Iris pigment epithelial cell (primary cell): ENCODE measurements at regions not wholly inside any gene's neighbourhood (a gene's known extent, or its start where the extent isn't known, plus 50 kb on each side); places are given as distances from the start of the nearest gene placed in this dataset.

Experiments
- DNase-seq: peaks from one replicate; pipeline ENCODE4 v3.0.0-alpha.2; 2011; ENCODE audit warnings: low read depth

DNA sequence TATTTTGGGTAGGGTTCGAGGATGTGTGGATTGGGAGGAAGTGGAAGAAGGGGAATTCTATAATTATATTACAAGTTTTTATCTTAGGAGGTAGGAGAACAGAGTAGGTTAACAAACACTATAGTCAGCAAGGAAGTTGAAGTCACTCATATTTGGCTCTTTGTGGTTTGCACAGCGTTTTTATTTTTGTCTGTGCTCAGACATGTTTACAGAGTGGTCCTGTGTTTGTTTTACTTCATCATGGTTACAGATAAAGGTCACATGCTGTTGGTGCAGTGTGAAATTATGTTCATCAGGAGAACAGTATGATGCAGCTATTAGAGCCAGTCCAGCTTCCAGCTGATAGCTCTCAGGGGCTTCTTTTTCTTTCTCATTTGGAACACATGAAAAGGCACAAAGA lies 299.9 kb upstream of the SFRP2 start:
- no peak for DNase-seq

DNA sequence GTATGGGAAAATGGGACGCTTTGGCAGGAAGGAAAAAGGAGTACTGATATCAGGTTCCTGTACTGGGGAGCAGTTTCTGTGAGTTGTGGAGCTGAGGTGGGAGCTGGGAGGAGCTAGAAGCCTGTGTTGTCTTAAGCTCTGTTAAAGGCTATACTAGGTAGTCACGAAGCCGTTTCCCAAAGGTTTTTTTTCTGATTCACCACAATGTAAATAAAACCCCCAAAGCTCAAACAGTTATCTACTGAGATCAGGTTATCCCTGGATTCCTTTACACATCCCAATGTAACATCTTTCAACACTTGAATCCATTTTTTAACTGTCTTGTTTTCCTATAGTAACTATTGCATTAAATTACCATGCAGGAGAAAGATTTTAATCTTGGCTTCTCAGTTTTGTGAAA lies 297.4 kb upstream of the SFRP2 start:
- no peak for DNase-seq

DNA sequence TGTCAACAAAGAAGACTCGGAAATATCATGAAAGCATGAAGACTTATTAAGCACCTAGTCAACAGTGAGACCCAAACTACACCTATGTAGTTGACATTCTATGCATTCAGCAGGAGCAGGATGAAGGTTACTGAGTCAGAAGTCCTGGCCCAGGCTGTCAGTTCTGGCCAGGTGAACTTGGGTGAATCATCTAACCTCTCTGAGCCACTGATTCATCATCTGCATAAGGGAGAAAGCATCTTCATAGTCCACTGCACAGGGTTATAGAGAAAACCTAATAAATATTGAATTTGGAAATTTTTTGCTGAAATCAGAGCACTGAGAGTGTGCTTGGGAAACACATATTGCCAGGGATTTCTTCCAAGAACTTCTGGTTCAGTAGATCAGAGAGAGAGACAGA lies 296.0 kb upstream of the SFRP2 start:
- peak; percentile 17 for DNase-seq

DNA sequence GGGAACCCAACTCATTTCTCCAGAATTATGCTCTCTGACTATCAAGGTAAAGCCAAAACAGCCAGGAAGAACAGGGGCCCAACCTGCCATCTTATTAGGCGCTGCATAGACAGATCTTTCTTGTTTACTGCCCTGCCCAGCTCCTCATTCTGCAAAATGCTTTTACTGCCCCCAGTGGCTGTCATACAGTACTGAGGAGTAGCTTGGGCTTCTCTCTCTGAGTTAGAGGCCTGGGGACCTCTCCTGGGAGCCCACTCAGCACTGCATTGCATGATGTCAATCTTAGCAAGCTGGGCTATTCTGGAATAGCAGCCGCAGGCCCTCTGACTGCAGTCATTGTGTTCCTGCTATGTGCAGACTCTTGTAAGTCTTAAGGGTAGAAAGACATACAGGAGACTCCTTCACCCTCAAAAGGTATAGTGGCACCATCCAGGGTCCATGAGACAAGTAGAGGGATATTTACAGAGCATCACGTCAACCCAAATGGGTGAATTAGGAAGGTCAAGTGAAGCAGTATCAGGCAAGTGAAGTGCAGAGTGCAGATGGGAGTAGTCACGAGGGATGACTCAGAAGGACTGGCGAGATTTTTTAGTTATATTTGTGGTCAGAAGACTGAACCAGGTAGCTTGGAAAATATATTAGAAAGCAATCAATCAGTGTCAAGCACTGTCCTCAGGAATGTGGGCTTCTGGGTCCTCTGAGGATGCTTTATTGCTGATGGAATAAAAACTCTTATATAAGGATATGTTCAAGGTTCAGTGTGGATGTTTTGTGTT lies 294.1 kb upstream of the SFRP2 start:
- peak; percentile 3 for DNase-seq

DNA sequence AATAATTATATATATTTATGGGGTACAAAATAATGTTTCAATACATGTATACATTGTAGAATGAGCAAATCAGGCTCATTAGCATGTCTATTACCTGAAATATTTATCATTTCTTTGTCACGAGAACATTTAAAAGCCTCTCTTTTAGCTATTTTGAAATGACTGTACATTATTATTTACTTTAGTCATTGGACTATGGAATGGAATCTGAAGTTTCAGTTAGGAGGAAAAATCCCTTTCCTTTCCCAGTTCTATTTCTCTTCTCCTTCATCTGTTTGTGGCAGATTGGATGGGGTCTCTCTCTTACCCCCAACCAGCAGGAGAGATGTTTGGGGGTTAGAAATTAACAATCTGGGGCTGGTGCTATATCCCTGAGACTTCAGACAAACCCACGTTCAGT lies 292.5 kb upstream of the SFRP2 start:
- DNase-seq, result no peak

DNA sequence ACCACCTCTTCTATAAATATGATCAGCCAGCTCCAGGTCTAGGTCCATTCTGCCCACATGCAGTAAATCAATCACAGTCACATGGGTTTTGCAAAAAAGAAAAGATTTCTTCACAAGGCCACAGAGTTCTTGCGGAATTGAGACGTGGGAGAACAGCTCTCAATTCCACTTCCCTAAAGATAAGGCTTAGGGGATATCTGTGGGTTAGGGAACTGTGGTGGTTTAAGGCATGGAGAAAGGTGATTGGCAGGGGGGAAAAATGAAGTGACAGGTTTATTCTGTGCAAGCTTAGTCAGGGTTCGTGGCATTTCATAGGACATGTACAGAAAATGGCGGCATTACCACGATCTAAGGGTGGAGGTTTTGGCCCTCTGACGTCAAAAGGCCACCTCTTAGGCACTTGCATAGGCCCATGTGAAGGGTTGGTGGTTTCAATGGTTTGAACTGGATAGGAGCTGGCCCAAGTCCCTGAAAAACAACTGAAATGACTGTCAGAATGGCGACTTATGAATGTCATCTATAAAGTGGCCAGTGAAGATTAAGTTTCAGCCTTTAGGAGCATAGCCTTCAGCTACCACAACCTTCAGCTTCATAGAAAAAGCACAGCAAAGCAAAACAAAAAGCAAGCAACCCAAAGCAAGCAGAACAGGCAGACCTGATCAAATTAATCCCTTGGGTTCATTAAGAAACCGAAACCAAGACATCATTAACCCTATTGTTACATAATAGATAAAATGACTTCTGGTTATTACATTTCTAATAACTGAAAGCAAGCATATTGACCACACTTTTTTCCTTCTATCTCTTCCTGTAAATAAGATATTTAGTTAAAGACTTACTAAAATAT lies 289.8 kb upstream of the SFRP2 start:
- DNase-seq, result no peak

DNA sequence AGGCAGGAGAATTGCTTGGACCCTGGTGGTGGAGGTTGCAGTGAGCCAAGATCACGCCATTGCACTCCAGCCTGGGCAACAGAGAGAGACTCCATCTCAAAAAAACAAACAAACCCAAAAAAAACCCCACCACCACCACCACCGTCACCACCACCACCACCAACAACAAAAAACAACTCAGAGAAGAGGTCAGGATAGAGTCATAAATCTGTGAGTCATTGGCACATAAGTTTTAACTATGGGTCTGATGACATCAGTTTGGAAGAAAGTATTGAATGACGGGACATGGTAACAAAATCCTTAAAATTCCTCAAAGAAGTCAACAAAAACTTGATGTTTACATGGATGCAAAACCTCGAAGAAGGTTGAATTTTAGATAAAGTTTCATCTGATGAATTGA lies 288.0 kb upstream of the SFRP2 start:
- no peak for DNase-seq

DNA sequence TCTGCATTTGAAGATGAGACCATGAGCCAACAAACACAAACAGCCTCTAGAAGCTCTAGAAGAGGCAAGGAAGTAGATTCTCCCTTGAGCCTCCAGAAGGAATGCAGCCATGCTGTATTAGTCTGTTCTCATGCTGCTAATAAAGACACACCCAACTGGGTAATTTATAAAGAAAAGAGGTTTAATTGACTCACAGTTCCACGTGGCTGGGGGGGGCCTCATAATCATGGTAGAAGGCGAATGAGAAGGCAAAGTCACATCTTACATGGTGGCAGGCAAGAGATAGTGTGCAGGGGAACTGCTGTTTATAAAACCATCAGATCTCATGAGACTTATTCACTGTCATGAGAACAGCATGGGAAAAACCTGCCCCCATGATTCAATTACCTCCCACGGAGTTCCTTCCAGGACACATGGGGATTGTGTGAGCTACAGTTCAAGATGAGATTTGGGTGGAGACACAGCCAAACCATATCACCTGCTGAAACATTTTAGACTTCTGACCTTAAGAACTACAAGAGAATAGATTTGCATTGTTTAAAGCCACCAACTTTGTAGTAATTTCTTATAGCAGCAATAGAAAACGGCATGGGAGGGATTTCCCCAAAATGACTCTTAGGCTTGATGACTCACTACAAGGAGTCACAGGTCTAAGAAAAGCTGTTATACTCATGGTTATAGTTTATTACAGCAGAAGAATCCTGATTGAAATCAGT lies 284.4 kb upstream of the SFRP2 start:
- DNase-seq, result peak; percentile 15

DNA sequence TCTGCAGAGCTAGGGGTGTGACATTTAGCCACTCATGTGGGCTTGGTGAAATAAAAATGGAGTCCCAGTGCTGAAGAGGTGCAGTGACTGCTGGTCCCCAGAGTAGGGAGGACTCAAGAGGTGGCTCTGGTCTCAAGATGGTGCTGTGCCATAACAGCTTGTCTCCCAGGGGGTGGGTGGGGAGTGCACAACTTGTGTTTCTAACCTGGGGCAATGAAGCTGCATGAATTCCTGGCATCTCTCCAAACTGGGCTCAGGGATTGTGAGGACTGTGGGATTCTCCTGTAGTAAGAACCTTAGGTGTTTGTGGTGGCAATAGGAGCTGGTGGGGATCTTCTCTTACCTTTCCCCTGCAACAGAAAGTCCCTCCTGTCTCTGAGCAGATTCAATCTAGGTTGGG lies 278.9 kb upstream of the SFRP2 start:
- DNase-seq, result no peak

DNA sequence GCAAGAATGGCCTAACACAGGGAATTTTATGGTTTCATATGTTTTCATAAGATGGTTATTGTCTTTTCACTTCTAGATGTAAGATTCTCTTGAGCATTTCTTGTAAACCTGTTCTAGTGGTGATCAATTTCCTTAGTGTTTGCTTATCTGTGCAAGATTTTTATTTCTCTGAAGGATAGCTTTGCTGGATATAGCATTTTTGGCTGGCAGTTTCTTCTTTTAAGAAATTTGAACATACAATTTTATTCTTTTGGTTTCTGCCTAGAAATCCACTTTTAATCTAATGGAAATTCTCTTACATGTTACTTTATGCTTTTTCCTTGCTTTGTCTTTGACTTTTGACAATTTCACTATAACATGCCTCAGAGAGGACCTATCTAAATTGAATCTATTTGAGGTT lies 276.5 kb upstream of the SFRP2 start:
- DNase-seq, result no peak

DNA sequence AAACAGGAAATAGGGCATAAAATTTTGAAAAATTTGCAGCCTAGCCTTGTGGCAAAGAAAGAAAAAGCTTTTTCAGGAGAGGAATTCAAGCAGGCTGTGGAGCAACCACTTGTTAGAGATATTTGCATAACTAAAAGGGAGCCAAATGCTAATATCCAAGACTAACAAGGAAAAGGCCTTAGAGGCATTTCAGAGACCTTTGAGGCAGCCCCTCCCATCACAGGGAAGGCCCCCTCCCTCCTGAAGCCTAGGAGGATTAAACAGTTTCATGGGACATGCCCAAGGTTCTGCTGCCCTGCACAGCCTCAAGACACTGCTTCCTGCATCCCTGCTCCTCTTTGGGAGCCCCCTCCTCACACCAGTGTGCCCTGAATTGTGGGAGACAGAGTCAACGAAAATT lies 275.4 kb upstream of the SFRP2 start:
- DNase-seq, result no peak

DNA sequence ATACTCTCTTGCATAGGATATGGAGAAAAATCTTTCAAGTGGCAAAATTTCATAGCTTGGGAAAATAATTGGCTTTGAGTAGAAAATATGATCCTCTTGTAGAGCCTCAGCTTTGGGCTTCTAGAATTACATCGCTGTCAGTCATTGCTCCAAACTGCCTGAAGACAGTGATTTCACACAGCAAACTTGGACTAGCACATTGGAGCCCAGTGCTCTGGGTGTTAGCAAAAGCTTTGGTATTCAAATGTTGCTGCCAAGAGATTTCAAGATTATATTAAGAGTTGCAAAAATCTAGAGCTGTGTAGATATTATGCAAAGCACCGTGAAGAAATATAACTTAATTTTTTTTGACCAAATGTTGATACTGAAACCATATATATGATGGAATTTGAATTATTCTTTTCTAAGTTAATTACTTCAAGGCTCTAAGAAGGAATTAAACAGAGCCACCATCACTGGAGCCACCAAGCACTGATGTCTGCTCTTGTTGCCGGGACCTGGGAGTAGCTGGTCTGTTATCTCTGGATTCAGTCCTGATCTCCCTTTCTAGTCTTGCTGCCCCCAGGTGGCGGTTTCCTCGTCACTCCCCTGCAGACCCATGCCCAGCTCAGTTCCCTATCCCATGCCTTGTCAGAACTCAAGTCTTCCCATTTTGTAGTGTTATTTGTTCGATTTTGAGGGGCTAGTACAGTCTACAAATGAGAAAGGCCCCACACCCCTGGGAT lies 260.7 kb upstream of the SFRP2 start:
- DNase-seq, result peak; percentile 2

DNA sequence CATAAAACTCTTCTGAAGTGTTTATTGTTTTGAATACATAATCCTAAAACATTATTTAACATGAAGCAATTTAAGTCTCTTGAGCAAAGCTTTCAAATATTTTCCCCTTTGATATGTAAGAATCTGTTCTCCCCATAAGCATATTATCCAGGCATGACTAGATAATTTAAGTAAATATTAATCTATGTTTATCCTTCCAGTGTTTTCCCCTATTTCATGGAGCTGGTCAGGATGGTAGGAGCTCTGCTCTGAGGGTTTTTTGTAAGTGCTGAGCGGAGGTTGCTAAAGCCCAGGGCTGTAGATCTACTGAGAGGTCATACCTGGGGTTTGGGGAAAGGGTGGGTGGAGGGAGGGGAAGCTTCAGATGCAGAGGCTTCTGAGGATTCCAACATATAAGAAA lies 258.9 kb upstream of the SFRP2 start:
- DNase-seq, result no peak

DNA sequence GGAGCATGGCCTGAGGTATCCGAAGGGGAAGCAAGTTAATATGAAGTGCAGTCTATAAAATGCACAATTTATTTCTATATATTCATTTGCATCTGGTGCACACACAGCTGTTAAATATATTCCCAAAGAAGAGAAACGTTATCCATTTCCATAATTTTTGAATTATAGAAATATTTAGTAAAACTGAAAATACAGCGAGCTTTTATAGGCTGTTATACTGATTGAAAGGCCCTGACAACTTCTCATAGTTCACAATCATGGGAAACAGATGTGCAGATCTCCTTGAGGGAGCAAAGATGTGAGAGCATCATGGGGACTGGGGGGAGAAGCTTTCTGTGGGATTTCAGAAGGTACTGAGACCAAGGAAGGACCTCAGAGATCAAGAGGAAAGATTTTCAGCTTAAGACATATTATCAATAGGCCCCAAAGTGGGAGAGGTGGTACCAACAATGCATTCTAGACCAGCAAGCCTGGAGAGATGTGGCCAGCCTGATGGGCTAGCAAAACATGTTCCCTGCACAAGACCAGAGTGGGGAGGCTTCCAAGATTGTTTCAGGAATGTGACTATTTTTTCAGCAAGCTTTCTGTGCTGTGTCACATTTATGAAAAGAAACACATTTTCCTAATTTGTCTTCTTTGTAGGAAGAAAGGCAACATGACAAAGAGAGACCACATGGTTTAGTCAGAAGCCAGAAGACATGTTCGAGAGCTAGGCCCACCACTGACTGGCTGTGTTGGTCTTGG lies 256.0 kb upstream of the SFRP2 start:
- no peak for DNase-seq

DNA sequence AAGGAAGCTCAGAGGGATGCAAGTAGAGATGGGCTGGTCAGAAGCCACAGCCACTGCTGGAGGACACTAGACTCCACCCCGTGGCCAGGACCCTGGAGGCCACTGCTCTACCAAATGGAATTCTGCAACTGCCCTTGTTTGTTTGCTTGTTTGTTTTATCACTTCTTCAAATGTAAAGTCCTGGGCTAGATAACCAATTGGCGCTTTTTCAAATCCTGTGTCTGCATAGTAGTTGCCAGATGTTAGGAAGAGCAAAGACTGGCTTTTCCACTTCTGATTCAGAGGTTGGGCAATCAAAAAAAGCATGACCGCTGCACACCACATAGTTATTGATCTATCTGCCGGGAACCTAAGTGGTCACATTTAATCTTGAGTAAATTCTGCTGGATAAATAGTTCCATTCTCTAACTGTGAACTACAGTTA lies 255.2 kb upstream of the SFRP2 start:
- no peak for DNase-seq

DNA sequence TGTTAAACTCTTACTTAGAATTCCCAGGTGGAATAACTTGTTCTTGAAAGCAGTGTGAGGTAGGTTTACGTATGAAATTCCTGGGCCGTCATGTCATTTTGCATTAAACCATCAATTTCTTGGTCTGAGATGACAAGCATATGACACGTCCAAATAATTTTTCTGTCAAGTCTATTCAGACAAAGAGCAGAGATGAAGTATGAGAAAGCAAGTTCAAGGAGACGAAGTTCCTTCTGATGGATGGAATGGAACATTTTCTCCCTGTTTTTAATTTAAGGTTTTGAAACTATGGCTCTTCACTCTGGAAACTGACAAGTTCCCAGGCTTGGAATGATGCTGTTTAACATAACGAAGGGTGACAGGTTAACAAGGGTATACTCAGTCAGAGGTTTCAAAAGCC lies 252.8 kb upstream of the SFRP2 start:
- no peak for DNase-seq

DNA sequence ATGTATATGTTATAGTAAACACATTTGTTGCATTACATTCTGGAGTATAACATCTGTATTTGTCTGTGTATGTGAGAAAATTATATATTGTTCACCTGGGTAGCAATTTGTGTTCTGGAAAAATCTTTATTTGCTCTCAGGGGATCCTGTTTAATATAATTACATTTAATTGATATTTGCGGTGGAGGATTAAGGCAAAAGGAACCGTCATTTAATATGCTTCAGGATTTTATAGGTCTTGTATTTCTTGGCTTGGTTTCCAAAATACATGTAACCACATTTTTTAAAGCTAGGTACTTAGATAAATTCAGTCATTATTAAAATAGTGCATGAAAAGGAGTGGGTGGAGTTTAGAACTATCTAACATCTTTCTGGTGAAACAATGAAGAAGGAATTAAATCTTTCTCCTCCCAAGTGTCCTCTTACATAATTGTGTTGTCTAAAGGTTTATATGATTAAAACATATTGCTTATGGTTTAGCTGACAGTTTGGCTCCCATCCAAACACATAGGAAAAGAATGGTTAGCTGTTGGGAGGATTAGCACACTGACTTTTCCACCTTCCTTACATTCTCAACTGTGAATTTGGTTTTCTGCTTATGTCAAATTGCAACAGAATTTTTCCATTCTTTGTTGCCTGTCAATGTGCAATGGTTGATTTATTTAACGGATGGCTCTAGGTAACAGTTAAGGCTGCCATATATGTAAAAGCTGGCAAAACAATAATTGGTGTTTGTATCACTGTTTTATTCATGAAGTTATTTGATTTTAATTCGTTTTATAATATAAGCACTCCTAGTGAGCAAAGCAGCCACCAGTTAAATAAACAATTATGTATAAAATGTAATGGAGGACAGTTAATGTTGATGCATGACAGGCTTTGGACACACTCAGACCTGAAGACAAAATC lies 250.8 kb upstream of the SFRP2 start:
- no peak for DNase-seq

DNA sequence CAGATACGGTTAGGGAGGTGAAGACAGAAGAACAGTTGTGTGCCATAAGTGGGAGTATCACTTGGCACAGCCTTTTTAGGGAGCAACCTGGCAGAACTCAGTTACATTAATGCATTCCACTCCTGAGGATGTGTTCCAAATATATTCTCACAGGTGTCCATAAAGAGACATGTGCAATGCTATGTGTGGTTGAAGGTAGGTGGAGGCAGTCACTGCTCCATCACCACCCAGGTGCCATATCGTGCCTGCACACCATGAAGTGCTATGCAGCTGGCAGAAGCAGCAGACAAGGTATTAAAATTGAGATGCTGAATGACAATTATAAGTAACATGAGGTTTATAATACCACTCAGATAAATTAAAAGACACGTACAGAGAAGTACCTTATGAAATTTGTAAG lies 248.0 kb upstream of the SFRP2 start:
- no peak for DNase-seq

DNA sequence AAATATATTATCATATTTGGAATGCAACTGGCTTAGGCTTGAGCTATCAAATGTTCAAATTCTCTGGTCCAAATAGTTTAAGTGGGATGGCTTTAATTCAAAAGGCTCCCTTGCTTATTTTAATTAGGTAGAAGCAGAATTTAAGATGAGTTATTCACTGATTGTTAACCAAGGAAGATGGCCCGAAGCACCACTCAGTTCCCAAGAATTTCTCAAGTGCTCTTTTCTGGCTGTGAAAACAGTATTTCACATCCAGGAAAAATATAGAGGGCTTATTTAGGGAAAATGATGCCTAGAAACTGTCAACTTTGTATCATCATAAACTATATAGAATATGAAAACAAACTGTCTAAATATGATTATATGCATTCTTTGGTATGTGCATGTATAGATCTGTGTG lies 246.5 kb upstream of the SFRP2 start:
- DNase-seq, result no peak

DNA sequence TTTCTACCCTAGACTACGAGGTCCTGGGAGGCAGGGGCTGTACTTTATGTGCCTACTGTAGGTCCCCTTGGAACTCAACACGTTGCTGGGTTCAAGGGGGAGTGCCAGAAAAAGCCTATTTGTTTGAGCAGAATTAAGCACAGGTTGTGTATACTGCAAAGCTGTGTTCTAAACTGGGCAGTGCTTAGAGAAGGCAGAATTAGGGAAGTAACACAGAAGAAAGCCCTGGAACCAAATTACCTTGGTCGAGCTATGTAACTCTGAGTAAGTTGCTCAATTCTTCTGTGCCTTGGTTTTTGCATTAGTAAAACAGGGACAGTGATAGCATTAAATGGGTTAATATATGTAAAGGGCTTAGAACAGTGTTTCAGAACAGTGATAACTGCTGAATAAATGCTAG lies 245.0 kb upstream of the SFRP2 start:
- no peak for DNase-seq
